ENCODE measurements at regions not wholly inside any gene's neighbourhood (a gene's known extent, or its start where the extent isn't known, plus 50 kb on each side); places are given as distances from the start of the nearest gene placed in this dataset.

- Histone ChIP-seq H3K27me3 (peaks cover 3% of the 10 kb centered on the region), H3K4me1 (ENCODE audit: insufficient read depth) (no peaks in the 10 kb centered on the region), H3K4me3 (no peak overlapping the region), H3K36me3 (no peaks in the 10 kb centered on the region), H3K9me3 (no peaks in the 10 kb centered on the region), H3K27ac (no peak overlapping the region)
- no peak for DNase-seq
- intact Hi-C loops (cut with DNase I) = loop anchor here (5.0 to 10.0 kb wide), 2 partner anchors 733 to 735 kb away; no protein-coding TSS in a partner anchor
- TF ChIP-seq CTCF (IDR thresholded peaks at IDR 0.05) (no peak), POLR2A (IDR thresholded peaks at IDR 0.05) (no peak), EP300 (IDR thresholded peaks at IDR 0.05) (no peak)
- WGBS, 3 donors = 9 to 13% (median 12%) methylated on average over 3 of the region's 3 CpGs
These were observed 330.1 kb downstream of the ARPP21 start for GRCh38 chr3:35969406-35969805.

GRCh38 chr3:35970793-35971192 is 331.5 kb downstream of the ARPP21 start:
- 58 to 75% (median 70%) methylated on average over 2 of the region's 2 CpGs for WGBS, 3 donors
- TF ChIP-seq CTCF (IDR thresholded peaks at IDR 0.05) = no peak
- no peak for TF ChIP-seq EP300 (IDR thresholded peaks at IDR 0.05)
- TF ChIP-seq POLR2A (IDR thresholded peaks at IDR 0.05) = no peak
- intact Hi-C loops (cut with DNase I) = no loop called here
- Histone ChIP-seq H3K4me1 (ENCODE audit: insufficient read depth) (no peaks in the 10 kb centered on the region), H3K4me3 (no peak overlapping the region), H3K36me3 (no peaks in the 10 kb centered on the region), H3K9me3 (no peaks in the 10 kb centered on the region), H3K27ac (no peak overlapping the region), H3K27me3 (peaks cover 3% of the 10 kb centered on the region)
- DNase-seq = no peak

GRCh38 chr3:35971686-35972085 is 332.4 kb downstream of the ARPP21 start:
- no peaks in the 10 kb centered on the region for H3K36me3 ChIP-seq
- WGBS, 3 donors = 56 to 87% (median 59%) methylated on average over 1 of the region's 1 CpG
- no peak for DNase-seq
- H3K27me3 ChIP-seq = peaks cover 3% of the 10 kb centered on the region
- no peak for TF ChIP-seq EP300 (IDR thresholded peaks at IDR 0.05)
- TF ChIP-seq CTCF (IDR thresholded peaks at IDR 0.05) = no peak
- no peak for TF ChIP-seq POLR2A (IDR thresholded peaks at IDR 0.05)
- no peak overlapping the region for H3K27ac ChIP-seq
- no peaks in the 10 kb centered on the region for H3K9me3 ChIP-seq
- H3K4me3 ChIP-seq = no peak overlapping the region
- no peaks in the 10 kb centered on the region for H3K4me1 ChIP-seq (ENCODE audit: insufficient read depth)
- intact Hi-C loops (cut with DNase I) = no loop called here

- Histone ChIP-seq H3K9me3 (no peaks in the 10 kb centered on the region), H3K27ac (no peak overlapping the region), H3K36me3 (no peaks in the 10 kb centered on the region), H3K27me3 (no peaks in the 10 kb centered on the region), H3K4me1 (ENCODE audit: insufficient read depth) (no peaks in the 10 kb centered on the region), H3K4me3 (no peak overlapping the region)
- TF ChIP-seq POLR2A (IDR thresholded peaks at IDR 0.05) (no peak), EP300 (IDR thresholded peaks at IDR 0.05) (no peak), CTCF (IDR thresholded peaks at IDR 0.05) (no peak)
- no peak for DNase-seq
- intact Hi-C loops (cut with DNase I) = no loop called here
These were observed 335.5 kb downstream of the ARPP21 start for GRCh38 chr3:35974872-35975271.

- no peaks in the 10 kb centered on the region for H3K27me3 ChIP-seq
- TF ChIP-seq CTCF (IDR thresholded peaks at IDR 0.05) (no peak), POLR2A (IDR thresholded peaks at IDR 0.05) (no peak), EP300 (IDR thresholded peaks at IDR 0.05) (no peak)
- no peak overlapping the region for H3K27ac ChIP-seq
- H3K4me3 ChIP-seq = no peak overlapping the region
- intact Hi-C loops (cut with DNase I) = no loop called here
- no peaks in the 10 kb centered on the region for H3K9me3 ChIP-seq
- no peak for DNase-seq
- no peaks in the 10 kb centered on the region for H3K36me3 ChIP-seq
- no peaks in the 10 kb centered on the region for H3K4me1 ChIP-seq (ENCODE audit: insufficient read depth)
These were observed 346.8 kb downstream of the ARPP21 start for GRCh38 chr3:35986161-35986560.
